ENCODE measurements at regions not wholly inside any gene's neighbourhood (a gene's known extent, or its start where the extent isn't known, plus 50 kb on each side); places are given as distances from the start of the nearest gene placed in this dataset.

GRCh38 chr6:126091466-126091865 lies 105.1 kb downstream of the TRMT11 start:
- DNase-seq (ENCODE audit: low read depth, low spot score) = no peak
- no peak overlapping the region for H3K4me3 ChIP-seq (ENCODE audit: low read length)

GRCh38 chr6:126093108-126093507 lies 106.8 kb downstream of the TRMT11 start:
- no peak overlapping the region for H3K4me3 ChIP-seq (ENCODE audit: low read length)
- DNase-seq (ENCODE audit: low read depth, low spot score) = no peak

GRCh38 chr6:126094411-126094810 lies 108.1 kb downstream of the TRMT11 start:
- DNase-seq (ENCODE audit: low read depth, low spot score) = no peak
- H3K4me3 ChIP-seq (ENCODE audit: low read length) = no peak overlapping the region

GRCh38 chr6:126100386-126100785 lies 114.0 kb downstream of the TRMT11 start:
- DNase-seq (ENCODE audit: low read depth, low spot score) = no peak
- no peak overlapping the region for H3K4me3 ChIP-seq (ENCODE audit: low read length)

GRCh38 chr6:126102358-126102757 lies 116.0 kb downstream of the TRMT11 start:
- DNase-seq (ENCODE audit: low read depth, low spot score) = no peak
- H3K4me3 ChIP-seq (ENCODE audit: low read length) = no peak overlapping the region

- no peak overlapping the region for H3K4me3 ChIP-seq (ENCODE audit: low read length)
- no peak for DNase-seq (ENCODE audit: low read depth, low spot score)
These were observed 117.7 kb downstream of the TRMT11 start for GRCh38 chr6:126103993-126104392.

- DNase-seq (ENCODE audit: low read depth, low spot score) = no peak
These were observed 121.3 kb downstream of the TRMT11 start for GRCh38 chr6:126107475-126108166.

GRCh38 chr6:126110512-126111270 lies 124.4 kb downstream of the TRMT11 start:
- DNase-seq (ENCODE audit: low read depth, low spot score) = no peak
- H3K4me3 ChIP-seq (ENCODE audit: low read length) = no peak overlapping the region

More at GRCh38 chr6:126107475-126108166, 121.3 kb downstream of the TRMT11 start:
- H3K4me3 ChIP-seq (ENCODE audit: low read length) = no peak overlapping the region

- no peak for DNase-seq (ENCODE audit: low read depth, low spot score)
- H3K4me3 ChIP-seq (ENCODE audit: low read length) = no peak overlapping the region
These were observed 125.0 kb downstream of the TRMT11 start for GRCh38 chr6:126111327-126111726.

- no peak overlapping the region for H3K4me3 ChIP-seq (ENCODE audit: low read length)
- DNase-seq (ENCODE audit: low read depth, low spot score) = no peak
These were observed 125.9 kb downstream of the TRMT11 start for GRCh38 chr6:126112171-126112632.

GRCh38 chr6:126113261-126113660 lies 126.9 kb downstream of the TRMT11 start:
- DNase-seq (ENCODE audit: low read depth, low spot score) = no peak
- no peak overlapping the region for H3K4me3 ChIP-seq (ENCODE audit: low read length)

GRCh38 chr6:126117251-126117650 lies 130.9 kb downstream of the TRMT11 start:
- DNase-seq (ENCODE audit: low read depth, low spot score) = no peak
- H3K4me3 ChIP-seq (ENCODE audit: low read length) = no peak overlapping the region

- no peak for DNase-seq (ENCODE audit: low read depth, low spot score)
These were observed 131.9 kb downstream of the TRMT11 start for GRCh38 chr6:126118058-126118755.

GRCh38 chr6:126118936-126119335 lies 132.6 kb downstream of the TRMT11 start:
- no peak overlapping the region for H3K4me3 ChIP-seq (ENCODE audit: low read length)

More at GRCh38 chr6:126118058-126118755, 131.9 kb downstream of the TRMT11 start:
- no peak overlapping the region for H3K4me3 ChIP-seq (ENCODE audit: low read length)

GRCh38 chr6:126123226-126123625 lies 136.9 kb downstream of the TRMT11 start:
- no peak overlapping the region for H3K4me3 ChIP-seq (ENCODE audit: low read length)
- no peak for DNase-seq (ENCODE audit: low read depth, low spot score)

More at GRCh38 chr6:126118936-126119335, 132.6 kb downstream of the TRMT11 start:
- no peak for DNase-seq (ENCODE audit: low read depth, low spot score)

GRCh38 chr6:126127659-126128058 lies 141.3 kb downstream of the TRMT11 start:
- DNase-seq (ENCODE audit: low read depth, low spot score) = no peak

GRCh38 chr6:126131246-126131645 lies 144.9 kb downstream of the TRMT11 start:
- H3K4me3 ChIP-seq (ENCODE audit: low read length) = no peak overlapping the region
- no peak for DNase-seq (ENCODE audit: low read depth, low spot score)

More at GRCh38 chr6:126127659-126128058, 141.3 kb downstream of the TRMT11 start:
- no peak overlapping the region for H3K4me3 ChIP-seq (ENCODE audit: low read length)

- DNase-seq (ENCODE audit: low read depth, low spot score) = no peak
- H3K4me3 ChIP-seq (ENCODE audit: low read length) = no peak overlapping the region
These were observed 147.6 kb downstream of the TRMT11 start for GRCh38 chr6:126133984-126134383.

- no peak overlapping the region for H3K4me3 ChIP-seq (ENCODE audit: low read length)
- no peak for DNase-seq (ENCODE audit: low read depth, low spot score)
These were observed 148.2 kb downstream of the TRMT11 start for GRCh38 chr6:126134491-126134890.

GRCh38 chr6:126140015-126140414 lies 153.7 kb downstream of the TRMT11 start:
- DNase-seq (ENCODE audit: low read depth, low spot score) = no peak
- H3K4me3 ChIP-seq (ENCODE audit: low read length) = no peak overlapping the region

All from Jurkat, Clone E6-1 (cell line).